Hematopoietic multipotent progenitor cell treated with erythropoietin and hydrocortisone succinate and interleukin-3 and kit ligand, for 4 days (in vitro differentiated cells): ENCODE measurements at regions not wholly inside any gene's neighbourhood (a gene's known extent, or its start where the extent isn't known, plus 50 kb on each side); places are given as distances from the start of the nearest gene placed in this dataset.

Experiments used
- DNase-seq: peaks from one replicate; pipeline ENCODE4 v3.0.0-alpha.2; 2015

DNA sequence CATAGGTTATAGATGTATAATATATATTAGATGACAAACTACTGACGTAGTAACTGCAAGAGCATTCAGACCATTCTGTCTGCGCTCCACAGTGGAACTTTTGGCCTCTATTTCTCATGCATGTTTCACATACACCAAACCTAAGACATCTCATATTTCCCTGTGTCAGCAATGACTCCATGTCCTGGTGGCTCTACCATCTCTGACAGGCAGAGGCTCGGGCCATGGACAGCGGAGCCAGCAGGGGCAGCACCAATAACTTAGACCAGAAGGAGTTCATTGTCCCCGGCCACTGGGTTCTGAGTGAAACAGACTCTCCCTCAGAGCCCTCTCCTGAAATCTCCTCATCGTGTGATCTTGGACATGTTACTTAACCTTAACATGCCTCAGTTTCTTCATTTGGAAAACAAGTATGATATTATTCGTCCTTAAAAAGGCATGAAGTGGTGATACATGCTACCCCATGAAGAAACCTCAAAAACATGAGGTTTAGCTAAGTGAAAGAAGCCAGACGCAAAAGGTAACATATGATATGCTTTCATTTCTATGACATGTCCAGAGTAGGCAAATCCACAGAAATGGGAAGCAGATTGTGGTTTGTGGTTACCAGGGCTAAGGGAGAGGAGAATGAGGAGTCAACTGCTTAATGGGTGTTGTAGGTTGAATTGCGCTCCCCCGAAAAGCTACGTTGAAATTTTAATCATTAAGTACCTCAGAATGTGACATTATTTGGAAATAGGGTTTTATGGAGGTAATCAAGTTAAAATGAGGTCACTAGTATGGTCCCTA is 564.0 kb upstream of the JARID2 start:
- DNase-seq, result peak; percentile 77

DNA sequence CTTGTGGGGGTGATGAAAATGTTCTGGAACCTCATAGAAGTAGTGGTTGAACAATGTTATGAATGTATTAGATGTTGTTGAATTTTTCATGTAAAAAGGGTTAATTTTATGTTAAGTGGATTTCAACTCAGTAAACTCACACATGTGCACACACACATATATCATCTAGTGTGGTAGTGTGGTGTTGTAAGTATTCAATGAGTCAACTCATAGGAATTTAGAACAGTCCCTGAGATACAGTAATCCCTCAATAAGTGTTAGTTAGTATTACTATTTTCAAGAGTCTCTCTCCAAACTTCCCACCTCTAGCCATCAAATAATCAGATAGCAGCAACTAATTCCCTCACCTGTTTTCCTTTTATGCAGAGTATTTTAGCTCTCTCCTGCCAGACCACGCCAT is 563.1 kb upstream of the JARID2 start:
- DNase-seq, result no peak

DNA sequence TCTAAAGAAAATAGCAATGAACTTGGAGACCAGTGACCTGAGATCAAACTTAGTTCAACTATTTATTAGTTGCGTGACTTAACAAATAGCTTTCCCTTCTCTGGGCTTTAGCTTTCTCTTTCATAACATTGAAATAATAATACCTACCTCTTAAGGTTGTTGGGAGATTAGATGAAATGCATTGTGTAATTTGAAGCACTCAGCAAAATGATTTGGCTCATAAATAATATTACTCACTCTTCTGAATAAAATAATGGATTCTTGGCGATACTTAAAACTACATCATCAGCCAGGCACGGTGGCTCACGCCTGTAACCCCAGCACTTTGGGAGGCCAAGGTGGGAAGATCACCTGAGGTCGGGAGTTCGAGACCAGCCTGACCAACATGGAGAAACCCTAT is 556.2 kb upstream of the JARID2 start:
- no peak for DNase-seq

DNA sequence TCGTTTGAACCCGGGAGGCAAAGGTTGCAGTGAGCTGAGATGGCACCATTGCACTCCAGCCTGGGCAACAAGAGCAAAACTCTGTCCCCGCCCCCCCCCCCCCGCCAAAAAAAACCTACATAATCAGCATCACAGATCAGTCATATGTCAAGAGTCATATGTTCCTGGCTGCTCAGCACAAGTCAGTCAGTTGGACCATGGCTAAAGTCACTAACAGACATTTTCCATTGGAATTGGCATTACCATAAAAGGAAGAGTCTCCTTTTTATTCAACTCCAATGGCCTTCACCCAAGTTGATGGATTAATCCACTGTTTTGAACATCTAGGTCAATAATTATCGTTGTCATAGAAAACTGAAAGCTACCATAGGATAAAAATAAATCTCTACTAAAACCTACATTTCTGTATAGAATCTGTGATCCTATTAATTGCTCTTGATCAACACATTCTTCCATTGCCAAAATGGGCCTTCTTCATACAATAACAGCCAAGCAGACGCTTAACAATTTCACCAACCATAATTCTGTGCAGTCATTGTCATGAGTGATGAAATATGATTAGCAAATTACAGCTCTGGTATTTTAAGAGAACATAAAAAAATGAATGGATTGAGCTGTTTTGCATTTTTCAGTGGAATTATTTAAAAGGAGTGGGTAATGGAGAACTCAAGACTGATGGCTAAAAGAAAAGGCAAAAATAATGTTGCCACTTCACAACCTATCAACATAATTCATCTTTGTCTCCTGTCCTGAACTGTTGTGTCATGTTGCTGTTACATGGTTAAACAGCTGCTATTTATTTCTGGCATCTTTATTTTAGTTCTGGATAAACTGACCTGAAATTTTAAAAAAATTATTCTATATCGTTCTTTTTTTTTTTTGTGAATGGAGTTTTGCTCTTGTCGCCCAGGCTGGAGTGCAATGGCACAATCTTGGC is 555.5 kb upstream of the JARID2 start:
- DNase-seq, result no peak

DNA sequence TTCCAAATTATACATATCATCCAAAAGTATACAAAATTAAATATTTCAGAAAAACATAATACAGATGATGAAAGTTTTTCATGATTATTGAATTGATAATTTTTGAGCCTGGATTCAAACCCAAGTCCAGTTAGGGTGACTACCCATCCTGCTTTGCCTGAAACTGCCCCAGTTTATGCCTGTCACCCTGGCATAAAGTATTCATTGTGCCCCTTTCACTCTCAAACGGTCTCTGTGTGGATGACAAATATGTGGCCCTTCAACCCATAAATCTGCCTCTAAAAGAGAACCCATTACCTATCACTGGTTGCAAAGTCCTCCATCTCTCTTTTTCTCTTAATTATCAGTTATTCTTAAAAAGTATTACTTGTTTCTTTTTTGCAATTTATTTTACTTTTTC is 553.7 kb upstream of the JARID2 start:
- DNase-seq, result no peak

DNA sequence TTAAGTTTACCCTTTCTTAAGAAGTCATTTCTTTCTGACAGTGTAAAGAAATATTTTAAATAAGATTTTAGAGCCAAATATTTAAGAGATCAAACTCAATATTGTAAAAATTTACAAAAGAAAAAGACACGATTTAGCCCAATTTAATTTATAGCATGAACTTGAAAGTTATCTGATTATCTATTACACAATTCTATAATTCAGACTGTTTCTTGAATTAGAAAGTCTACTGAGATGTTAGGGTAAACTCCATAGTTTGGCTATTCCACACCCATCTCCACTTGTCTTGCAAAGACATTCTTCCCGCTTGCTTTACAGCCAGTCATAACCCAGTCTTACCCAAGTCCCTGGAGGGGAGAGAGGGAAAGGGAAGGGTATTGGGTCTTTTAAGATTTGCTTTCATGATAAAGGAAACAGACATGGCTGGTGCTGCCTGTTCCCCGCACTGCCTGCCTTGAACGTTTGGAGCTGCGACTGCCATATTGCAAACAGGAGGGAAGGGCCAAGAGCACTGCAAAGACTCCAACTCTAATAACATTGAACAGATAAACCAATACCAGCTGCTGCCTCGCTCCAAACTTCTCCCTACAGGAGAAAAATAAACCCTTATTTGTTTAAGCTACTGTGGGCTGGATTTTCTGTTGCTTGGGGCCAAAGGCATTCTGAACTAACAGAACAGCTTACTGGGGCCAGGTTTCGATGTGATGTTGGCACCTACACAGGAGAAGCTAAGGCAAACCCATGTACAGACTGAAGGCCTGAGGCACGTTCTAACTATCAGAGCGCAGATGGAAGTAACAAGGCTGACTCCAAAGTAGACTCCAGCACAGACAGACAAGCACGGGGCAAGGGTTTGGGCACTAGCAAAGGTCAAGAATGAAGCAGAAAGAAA is 552.3 kb upstream of the JARID2 start:
- no peak for DNase-seq

DNA sequence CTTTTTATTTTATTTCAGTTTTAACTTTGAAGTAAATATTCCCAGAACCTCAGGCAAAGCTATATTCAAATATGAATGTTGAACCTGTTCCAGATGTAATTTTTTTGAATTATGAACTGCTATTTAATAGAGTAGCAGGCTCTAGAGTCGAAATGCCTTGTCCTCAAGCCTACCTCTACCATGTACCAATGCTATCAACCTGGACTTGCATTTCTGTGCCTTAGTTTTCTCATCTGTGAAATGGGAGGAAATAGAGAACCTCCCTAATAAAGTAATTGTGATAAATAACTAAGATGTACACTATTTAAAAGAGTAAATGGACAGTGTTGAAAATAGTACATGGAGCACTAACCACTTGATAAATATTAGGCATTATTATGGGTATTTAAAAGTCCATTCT is 551.6 kb upstream of the JARID2 start:
- no peak for DNase-seq

DNA sequence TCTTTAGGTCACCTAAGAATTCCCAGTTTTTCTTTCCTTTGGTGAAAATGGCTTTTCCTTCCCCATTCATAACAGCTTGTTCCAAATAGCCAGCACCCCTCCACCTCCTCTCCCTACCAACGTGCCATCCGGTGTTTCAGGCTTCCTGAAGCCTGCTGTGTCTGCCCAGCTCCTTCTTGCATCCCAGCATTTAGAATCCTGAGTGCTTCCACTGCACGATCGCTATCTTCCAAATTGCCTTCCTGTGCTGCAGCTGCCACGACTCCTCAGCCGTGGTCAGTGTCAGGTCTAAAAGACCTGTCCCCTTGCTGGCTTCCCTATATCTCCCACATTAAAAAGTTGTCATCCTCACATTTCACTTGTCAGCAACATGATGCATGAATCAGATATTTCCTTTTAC is 550.3 kb upstream of the JARID2 start:
- no peak for DNase-seq

DNA sequence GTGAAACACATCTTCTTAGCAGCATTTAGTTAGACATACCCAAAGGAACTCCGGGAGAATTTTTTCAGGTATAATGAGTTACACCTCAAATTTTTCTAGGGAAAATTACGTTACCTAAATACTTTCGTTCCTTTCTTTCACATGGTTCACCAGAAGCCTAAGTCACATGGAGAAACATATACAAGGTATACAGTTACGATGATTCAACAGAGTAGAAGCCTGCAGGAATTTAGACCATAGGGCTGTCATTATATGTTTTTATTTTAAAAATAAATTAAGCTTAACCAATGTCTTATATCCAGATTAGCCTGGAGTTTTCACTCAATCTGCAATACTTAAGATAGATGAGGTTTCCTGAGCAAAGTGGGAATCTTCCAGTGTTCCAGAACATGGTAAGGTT is 549.5 kb upstream of the JARID2 start:
- DNase-seq, result no peak

DNA sequence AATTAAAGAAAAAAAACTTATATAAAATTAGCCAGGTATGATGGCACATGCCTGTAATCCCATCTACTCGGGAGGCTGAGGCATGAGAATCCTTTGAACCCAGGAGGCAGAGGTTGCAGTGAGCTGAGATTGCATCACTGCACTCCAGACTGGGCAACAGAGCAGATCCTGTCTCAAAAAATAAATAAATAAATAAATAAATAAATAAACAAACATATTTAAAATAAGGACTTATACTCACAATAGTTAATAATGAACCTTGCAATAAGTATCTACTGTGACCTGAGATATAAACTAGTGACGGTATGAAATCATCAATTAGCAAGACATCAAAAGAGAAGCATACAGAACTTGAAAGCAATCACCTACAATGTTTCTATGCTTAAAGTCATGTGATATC is 548.4 kb upstream of the JARID2 start:
- no peak for DNase-seq

DNA sequence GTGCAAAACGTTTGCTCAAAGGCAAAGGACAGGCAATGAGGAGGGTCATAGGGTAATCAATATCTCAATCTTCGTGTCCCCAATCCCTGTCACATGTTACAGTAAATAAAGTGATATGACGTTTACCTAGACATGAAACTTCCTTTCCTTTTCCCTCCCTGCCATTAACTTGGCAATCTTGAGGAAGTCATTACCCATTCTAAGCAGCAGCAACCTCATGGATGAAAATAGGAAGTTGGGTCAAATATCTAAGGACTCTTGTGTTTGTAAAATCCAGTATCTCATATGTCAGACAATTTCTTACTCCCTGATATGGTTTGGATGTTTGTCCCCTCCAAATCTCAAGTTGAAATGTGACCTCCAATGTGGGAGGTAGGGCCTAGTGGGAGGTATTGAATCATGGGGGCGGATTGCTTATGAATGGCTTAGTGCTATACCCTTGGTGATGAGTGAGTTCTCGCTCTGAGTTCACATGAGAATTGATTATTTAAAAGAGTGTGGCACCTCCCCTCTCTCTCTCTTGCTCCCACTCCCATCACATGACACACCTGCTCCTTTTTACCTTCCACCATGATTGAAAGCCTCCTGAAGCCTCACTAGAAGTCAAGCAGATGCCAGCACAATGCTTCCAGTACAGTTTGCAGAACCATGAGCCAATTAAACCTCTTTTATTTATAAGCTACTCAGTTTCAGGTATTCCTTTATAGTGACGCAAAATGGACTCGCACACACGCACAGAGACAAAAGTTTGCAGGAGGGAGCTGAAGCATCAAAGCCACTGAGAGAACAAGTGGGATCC is 545.9 kb upstream of the JARID2 start:
- DNase-seq, result no peak

DNA sequence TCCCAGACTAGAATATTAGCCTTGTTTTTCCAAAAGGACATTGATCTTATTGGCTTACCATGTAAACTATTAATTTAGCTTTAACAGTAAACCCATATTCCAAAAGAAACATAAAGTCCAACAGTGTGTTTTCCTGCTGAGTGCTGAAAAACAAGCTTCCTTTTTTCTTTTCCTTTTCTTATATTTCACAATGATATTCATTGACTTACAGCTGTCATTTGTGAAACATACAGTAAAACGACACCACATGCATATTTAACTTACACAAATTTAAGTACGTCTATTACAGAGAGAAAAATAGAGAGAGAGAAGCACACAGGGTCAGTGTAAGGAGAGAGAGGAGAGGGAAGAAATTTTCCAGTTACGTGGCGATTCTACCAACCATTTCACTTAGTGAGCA is 543.9 kb upstream of the JARID2 start:
- no peak for DNase-seq

DNA sequence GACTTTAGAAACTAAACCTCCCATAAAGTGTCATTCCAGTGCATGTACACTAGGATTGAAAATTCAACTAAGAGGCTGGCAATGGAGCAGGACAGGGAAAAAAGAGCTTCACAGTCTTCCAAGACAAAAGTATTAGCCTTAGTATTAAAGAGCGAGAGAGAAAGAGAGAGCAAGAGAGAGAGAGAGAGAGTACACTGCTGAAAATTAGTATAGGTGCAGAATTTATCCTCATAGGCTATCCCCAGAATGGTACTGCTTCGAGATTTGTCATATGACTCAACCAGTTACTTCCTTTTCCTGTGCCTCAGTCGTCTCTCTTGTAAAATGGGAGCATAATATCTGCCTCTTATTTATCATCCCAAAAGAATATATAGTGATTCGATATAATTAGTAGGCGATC is 543.2 kb upstream of the JARID2 start:
- no peak for DNase-seq

DNA sequence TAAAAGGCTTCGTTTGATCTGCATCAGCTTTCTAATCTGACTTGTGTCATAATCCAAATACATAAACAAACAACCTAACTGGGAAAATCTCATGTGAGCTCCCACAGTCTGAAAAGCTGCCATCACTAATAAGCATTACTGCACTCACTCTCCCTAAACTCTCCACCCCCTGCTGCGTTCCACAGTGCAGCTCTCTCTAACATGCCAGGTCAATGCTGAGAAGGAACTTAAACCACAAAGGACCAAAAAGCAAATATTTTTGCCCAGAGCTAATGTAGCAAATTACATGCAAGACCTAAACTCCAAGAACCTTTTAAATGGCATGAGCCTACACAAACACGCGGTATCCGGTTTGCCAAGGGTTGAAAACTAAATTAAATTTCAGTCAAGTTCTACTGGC is 542.3 kb upstream of the JARID2 start:
- DNase-seq, result no peak

DNA sequence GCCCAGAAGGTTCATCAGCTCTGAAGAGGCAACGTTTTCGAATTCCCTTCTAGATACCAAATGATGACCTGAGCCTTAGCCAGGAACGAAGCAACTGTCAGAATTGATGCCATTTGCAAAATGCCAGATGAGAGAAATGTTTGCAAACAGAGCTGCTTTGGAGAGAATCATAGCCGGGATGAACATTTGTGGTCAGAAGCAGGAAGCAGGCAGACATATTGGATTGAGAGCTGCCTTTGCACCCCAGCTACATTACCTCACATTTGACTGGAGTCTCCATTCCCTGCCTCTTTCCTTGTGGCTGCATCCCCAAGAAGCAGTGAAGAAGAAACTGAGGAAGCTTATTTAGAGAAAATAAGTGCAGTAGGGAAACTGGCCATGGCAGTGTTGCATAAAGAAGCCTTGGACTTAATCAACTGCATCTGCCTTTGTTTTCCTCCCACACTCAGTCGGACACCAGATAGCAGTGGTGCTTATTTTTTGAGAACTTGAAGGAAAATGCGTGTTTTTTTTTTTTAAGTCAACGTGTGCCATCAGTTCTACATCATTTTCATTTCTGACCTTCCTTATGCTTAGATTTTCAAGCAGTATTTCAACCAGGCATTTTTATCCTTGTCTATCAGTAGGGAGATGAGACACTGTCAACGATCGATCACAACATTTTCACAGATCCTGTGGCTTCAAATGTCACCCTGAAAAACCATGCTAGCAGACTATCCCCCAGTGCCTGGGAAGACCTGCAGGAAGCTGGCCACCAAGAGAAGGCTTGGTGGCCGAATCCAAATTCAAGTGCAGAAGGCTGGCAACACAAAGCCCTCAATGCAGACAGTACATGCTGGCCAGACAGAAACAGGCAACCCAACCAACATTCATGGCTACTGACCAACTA is 541.2 kb upstream of the JARID2 start:
- no peak for DNase-seq

DNA sequence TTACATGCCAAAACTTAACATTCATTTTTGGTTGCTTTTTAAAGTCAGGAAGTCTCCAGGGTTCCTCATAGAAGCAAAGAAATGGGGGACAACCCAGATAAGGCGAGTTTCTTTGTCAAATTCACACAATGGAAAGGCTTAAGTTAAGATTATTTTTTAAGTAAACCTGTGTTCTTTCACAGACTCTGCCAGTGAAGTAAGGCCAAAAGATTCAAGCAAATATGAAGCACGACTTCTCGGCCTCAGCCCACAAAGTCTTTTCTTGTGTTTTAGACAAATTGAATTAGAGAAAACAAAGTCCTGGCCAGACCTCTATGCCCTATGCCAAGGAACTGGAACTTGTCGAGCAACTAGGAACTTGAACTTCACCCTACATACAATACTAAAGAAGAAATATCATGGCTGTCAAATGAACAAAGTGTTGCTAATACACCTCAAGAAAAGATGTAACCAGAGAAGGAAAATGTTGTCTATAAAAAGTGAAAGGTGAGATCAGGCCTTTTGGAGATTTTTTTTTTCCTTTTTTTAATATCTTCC is 540.0 kb upstream of the JARID2 start:
- peak; percentile 35 for DNase-seq

DNA sequence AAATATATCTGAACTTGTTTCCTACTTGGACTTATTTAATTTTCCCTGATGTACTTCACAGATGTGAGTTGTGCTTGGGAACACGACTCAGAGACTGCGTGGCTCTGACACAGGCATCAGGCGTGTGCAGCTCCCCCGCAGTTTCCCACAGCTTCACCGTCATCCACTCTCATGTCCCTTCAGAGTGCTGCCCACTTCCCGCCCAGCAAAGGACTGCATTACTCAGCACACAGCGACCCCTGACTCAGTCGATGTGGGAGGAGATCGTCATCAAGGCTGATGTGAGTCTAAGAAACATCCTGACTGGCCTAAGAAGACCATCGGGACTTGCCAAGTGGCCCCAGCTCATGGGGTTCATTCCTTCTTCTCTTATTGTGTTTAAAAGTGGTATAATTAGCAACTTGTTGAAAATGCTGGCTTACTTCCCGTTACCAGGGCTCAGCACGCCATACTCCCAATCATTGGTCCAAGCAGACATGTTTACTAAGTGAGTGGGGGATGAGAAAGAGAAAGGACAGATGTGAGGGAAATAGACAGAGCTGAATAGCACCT is 539.4 kb upstream of the JARID2 start:
- DNase-seq, result no peak

DNA sequence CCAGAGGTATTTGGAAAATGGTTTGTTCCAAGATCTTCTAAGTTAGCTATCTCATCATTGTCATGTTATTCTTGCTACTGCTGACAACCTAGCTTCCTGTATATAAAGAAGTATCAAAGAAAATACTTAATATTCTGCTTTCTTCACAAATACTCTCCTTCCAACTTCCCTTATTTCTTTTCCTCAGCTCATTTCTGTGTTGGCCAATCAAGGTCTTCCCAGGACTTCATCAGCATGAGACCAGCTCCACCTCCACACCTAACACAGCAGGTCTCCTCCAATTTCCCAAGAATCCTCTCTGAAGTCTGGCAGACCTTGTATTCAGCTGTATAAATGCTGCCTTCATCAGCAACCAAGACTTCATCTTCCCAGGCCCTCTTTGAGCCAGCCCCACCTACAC is 538.6 kb upstream of the JARID2 start:
- no peak for DNase-seq

DNA sequence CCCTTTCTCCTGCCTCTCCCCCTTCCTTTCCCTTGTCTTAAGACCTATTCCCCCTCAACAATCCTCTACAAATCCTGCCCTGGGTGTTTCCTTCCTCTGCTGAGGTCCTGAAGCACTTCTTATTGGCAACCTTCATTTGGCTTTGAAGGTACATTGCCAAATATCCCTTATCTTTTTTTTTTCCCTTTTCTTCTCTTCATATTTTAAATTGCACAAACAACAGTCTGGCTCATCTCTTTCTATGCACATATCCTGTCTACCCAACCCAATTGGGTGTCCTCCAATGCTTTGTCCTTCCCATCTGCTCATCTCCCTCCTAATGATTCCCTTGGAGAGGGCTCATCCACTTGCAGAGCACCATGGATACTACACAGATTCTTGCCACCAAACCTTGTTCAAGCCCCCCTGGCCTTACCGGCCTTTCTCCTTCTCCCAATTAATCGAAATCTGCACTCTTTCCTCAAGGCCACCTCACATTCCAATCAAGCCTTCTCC is 537.9 kb upstream of the JARID2 start:
- DNase-seq, result no peak

DNA sequence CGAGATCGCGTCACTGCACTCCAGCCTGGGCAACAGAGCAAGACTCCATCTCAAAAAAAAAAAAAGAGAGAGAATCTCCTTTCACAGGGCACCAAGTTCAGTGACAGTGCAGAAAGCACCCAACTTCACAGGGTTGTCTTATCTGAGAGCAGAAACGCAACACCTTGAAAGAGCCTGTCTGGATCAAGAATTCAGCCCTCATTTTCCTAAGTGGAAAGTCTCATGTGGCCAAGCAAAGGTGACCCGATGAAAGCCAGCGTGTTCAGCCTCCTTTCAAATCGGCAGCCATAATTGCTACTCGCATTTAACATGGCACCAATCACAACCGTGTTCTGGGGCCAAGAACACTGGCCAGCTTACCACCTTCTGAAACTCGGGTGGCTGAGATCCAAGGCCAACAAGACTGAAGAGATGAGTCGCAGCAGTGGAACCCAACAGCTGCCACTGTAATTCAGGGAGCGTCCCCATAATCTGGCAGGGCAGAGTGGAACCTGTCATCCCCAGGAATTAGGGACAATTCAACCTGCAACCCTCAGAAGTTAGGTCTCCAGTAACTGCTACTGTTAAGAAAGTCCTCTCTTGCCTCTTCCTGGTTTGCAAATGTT is 536.7 kb upstream of the JARID2 start:
- no peak for DNase-seq
